ENCODE measurements at regions not wholly inside any gene's neighbourhood (a gene's known extent, or its start where the extent isn't known, plus 50 kb on each side); places are given as distances from the start of the nearest gene placed in this dataset.

GRCh38 chr16:49161191-49161590 lies 120.4 kb downstream of the CBLN1 start:
- TF ChIP-seq EZH2 (IDR thresholded peaks at IDR 0.05), result no peak
- no peak for TF ChIP-seq POLR2AphosphoS5 (IDR thresholded peaks at IDR 0.05; ENCODE audit: borderline replicate concordance, low read depth, low read length)
- no peak for TF ChIP-seq FOXP2 (optimal IDR thresholded peaks at IDR 0.05; ENCODE audit: control extremely low read depth, extremely low read length, insufficient read depth)
